ENCODE measurements at regions not wholly inside any gene's neighbourhood (a gene's known extent, or its start where the extent isn't known, plus 50 kb on each side); places are given as distances from the start of the nearest gene placed in this dataset.
"Not testable (repeated sequence)": the region's sequence is repeated elsewhere in the genome, so short reads cannot be mapped to it uniquely, and the experiment has no call there.

- TF ChIP-seq, protein P1, sequence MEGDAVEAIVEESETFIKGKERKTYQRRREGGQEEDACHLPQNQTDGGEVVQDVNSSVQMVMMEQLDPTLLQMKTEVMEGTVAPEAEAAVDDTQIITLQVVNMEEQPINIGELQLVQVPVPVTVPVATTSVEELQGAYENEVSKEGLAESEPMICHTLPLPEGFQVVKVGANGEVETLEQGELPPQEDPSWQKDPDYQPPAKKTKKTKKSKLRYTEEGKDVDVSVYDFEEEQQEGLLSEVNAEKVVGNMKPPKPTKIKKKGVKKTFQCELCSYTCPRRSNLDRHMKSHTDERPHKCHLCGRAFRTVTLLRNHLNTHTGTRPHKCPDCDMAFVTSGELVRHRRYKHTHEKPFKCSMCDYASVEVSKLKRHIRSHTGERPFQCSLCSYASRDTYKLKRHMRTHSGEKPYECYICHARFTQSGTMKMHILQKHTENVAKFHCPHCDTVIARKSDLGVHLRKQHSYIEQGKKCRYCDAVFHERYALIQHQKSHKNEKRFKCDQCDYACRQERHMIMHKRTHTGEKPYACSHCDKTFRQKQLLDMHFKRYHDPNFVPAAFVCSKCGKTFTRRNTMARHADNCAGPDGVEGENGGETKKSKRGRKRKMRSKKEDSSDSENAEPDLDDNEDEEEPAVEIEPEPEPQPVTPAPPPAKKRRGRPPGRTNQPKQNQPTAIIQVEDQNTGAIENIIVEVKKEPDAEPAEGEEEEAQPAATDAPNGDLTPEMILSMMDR (IDR thresholded peaks at IDR 0.05; ENCODE audit: low read depth, low read length), result no peak
- H3K4me3 ChIP-seq (ENCODE audit: low read depth, low read length), result no peak overlapping the region
- in situ Hi-C loops (cut with HindIII; ENCODE audit: low sequenced_read_pairs), result no loop called here
- DNase-seq (ENCODE audit: low read depth, low spot score), result no peak
These were observed 448.7 kb upstream of the POM121L12 start for GRCh38 chr7:52586704-52587103.

GRCh38 chr7:52584041-52584440 is 451.4 kb upstream of the POM121L12 start:
- no peak overlapping the region for H3K4me3 ChIP-seq (ENCODE audit: low read depth, low read length)
- in situ Hi-C loops (cut with HindIII; ENCODE audit: low sequenced_read_pairs), result no loop called here
- TF ChIP-seq, protein P1 (IDR thresholded peaks at IDR 0.05; ENCODE audit: low read depth, low read length), result no peak
- no peak for DNase-seq (ENCODE audit: low read depth, low spot score)

DNA sequence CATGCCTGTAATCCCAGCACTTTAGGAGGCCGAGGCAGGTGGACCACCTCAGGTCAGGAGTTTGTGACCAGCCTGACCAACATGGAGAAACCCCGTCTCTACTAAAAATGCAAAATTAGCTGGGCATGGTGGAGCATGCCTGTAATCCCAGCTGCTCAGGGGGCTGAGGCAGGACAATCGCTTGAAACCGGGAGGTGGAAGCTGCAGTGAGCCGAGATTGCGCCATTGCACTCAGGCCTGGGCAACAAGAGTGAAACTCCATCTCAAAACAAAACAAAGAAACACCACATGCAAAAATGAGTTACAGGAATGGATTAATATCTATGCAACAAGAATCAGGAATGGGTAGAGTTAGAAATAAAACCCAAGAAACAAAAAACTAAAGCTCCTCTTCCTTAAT is 462.3 kb upstream of the POM121L12 start:
- in situ Hi-C loops (cut with HindIII; ENCODE audit: low sequenced_read_pairs); DNase-seq (ENCODE audit: low read depth, low spot score); H3K4me3 ChIP-seq (ENCODE audit: low read depth, low read length): not testable (repeated sequence)

- in situ Hi-C loops (cut with HindIII; ENCODE audit: low sequenced_read_pairs), result no loop called here
- DNase-seq (ENCODE audit: low read depth, low spot score), result no peak
- TF ChIP-seq, protein P1 (IDR thresholded peaks at IDR 0.05; ENCODE audit: low read depth, low read length), result no peak
- H3K4me3 ChIP-seq (ENCODE audit: low read depth, low read length), result no peak overlapping the region
These were observed 464.4 kb upstream of the POM121L12 start for GRCh38 chr7:52571026-52571425.

DNA sequence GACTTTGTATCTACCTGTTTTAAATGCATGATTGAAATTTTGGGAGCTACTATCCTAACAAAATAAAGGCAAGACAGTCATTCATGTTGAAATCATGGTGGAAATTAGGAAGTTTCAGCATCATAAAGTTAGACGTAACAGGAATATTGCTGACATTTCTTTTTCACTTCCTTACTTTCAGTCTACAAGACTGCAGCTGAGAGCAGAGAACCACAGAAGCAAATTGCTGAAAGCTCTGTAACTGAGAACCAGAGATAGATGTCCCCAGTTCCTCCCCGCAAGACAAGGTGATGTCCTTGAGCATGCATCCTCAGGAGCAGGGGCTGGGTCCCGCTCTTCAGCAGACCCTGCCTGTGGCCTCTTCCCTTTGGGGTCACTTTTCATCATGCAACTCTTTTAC is 466.3 kb upstream of the POM121L12 start:
- no peak for DNase-seq (ENCODE audit: low read depth, low spot score)
- no peak overlapping the region for H3K4me3 ChIP-seq (ENCODE audit: low read depth, low read length)
- in situ Hi-C loops (cut with HindIII; ENCODE audit: low sequenced_read_pairs), result no loop called here
- TF ChIP-seq, protein P1 (IDR thresholded peaks at IDR 0.05; ENCODE audit: low read depth, low read length), result no peak

DNA sequence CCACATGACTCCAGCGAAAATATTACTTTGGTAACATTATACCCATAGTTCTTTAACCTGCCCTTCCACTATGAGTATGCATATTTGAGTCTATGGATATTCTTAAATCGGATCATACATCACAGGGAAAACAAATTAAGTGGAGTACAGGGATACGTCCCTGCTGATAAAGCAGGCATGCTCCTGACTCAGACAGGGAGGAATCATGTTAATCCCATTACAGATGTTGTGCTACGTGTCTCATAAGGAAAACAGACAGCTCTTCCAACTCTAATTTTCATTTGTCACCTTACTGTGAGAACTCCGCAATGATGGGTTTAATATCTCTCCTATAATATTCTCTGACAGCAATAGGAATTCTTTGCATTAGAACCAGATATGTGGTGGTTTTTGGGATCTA is 469.5 kb upstream of the POM121L12 start:
- TF ChIP-seq, protein P1 (IDR thresholded peaks at IDR 0.05; ENCODE audit: low read depth, low read length), result no peak
- in situ Hi-C loops (cut with HindIII; ENCODE audit: low sequenced_read_pairs), result no loop called here
- no peak for DNase-seq (ENCODE audit: low read depth, low spot score)
- H3K4me3 ChIP-seq (ENCODE audit: low read depth, low read length), result no peak overlapping the region

DNA sequence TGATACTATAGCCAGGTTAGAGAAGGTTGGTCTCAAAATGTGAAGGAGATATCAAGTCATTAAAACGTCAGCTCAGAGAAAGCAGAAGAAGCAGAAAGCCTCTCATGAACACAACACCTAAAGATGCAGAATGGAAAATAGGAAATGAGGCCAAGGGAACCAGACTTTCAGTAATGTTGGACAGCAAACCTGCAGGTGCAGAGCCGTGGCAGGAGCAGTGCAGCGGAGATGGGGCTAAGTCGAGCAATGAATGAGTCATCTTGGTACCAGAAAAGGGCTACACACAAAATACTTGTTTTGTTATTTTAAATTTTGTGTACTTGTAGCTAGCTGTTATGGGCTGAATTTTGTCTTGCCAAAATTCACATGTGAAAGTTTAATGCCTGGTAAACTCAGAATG is 479.6 kb upstream of the POM121L12 start:
- no peak for DNase-seq (ENCODE audit: low read depth, low spot score)
- no peak overlapping the region for H3K4me3 ChIP-seq (ENCODE audit: low read depth, low read length)
- in situ Hi-C loops (cut with HindIII; ENCODE audit: low sequenced_read_pairs), result no loop called here
- TF ChIP-seq, protein P1 (IDR thresholded peaks at IDR 0.05; ENCODE audit: low read depth, low read length), result no peak
